ENCODE measurements at regions not wholly inside any gene's neighbourhood (a gene's known extent, or its start where the extent isn't known, plus 50 kb on each side); places are given as distances from the start of the nearest gene placed in this dataset.
"Not testable (repeated sequence)": the region's sequence is repeated elsewhere in the genome, so short reads cannot be mapped to it uniquely, and the experiment has no call there.

DNA sequence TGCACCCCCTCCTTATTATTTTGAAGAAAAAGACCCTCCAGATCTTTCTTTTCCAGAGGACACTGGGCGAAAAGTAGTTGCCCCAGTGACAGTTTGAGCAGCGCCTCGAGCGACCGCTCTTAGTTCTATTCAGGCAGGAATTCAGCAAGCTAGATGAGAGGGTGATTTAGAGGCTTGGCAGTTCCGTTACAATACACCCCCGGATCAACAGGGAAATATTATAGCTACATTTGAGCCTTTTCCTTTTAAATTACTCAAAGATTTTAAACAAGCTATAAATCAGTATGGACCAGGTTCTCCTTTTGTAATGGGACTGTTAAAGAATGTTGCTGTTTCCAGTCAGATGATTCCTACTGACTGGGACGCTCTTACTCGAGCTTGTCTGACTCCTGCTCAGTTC lies 99.2 kb upstream of the EIF5 start:
- TF ChIP-seq RAD21 (IDR thresholded peaks at IDR 0.05; ENCODE audit: low read length); MAFK (IDR thresholded peaks at IDR 0.05; ENCODE audit: low read depth, low read length); POLR2A (IDR thresholded peaks at IDR 0.05; ENCODE audit: low read depth, low read length); SMC3 (IDR thresholded peaks at IDR 0.05; ENCODE audit: low read depth, low read length); CEBPB (IDR thresholded peaks at IDR 0.05; ENCODE audit: low read depth, low read length); BHLHE40 (IDR thresholded peaks at IDR 0.05; ENCODE audit: low read depth, low read length): not testable (repeated sequence)
- TF ChIP-seq, protein P1, sequence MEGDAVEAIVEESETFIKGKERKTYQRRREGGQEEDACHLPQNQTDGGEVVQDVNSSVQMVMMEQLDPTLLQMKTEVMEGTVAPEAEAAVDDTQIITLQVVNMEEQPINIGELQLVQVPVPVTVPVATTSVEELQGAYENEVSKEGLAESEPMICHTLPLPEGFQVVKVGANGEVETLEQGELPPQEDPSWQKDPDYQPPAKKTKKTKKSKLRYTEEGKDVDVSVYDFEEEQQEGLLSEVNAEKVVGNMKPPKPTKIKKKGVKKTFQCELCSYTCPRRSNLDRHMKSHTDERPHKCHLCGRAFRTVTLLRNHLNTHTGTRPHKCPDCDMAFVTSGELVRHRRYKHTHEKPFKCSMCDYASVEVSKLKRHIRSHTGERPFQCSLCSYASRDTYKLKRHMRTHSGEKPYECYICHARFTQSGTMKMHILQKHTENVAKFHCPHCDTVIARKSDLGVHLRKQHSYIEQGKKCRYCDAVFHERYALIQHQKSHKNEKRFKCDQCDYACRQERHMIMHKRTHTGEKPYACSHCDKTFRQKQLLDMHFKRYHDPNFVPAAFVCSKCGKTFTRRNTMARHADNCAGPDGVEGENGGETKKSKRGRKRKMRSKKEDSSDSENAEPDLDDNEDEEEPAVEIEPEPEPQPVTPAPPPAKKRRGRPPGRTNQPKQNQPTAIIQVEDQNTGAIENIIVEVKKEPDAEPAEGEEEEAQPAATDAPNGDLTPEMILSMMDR (conservative IDR thresholded peaks at IDR 0.05; ENCODE audit: low read depth, low read length): not testable (repeated sequence)
